Ectodermal cell (in vitro differentiated cells): ENCODE measurements at regions not wholly inside any gene's neighbourhood (a gene's known extent, or its start where the extent isn't known, plus 50 kb on each side); places are given as distances from the start of the nearest gene placed in this dataset.

ENCODE experiments used
- H3K27ac ChIP-seq: 2 replicates; pipeline ENCODE4 v1.7.0; 2013; ENCODE audit warnings: mild to moderate bottlenecking, low read depth, low read length; ENCODE audit not compliant: insufficient read depth, poor library complexity, severe bottlenecking
- H3K27me3 ChIP-seq: 2 replicates; pipeline ENCODE4 v1.7.0; 2013; ENCODE audit warnings: mild to moderate bottlenecking, low read length; ENCODE audit not compliant: insufficient read depth, control insufficient read depth, poor library complexity, severe bottlenecking
- H3K36me3 ChIP-seq: one replicate; pipeline ENCODE4 v1.7.0; 2013; ENCODE audit warnings: low read length; ENCODE audit not compliant: control insufficient read depth, insufficient read depth
- H3K4me1 ChIP-seq: one replicate; pipeline ENCODE4 v1.7.0; 2013; ENCODE audit warnings: low read length; ENCODE audit not compliant: control insufficient read depth, insufficient read depth
- H3K4me3 ChIP-seq: 2 replicates; pipeline ENCODE4 v1.7.0; 2013; ENCODE audit warnings: low read depth, low read length, control low read depth; ENCODE audit not compliant: insufficient read depth
- H3K9me3 ChIP-seq: 2 replicates; pipeline ENCODE4 v1.7.0; 2013; ENCODE audit warnings: mild to moderate bottlenecking, low read length, moderate library complexity; ENCODE audit not compliant: control insufficient read depth
- WGBS, 2 experiments: methylation state at CpG; one replicate each; pipeline ENCODE4 v1.1.7; 2013; ENCODE audit warnings: missing lambda C conversion rate in 2 of 2; 5-methylcytosine and 5-hydroxymethylcytosine counted together

- Histone ChIP-seq H3K9me3 (no peaks in the 10 kb centered on the region), H3K4me3 (no peak overlapping the region), H3K27me3 (no peaks in the 10 kb centered on the region), H3K4me1 (peaks cover 10% of the 10 kb centered on the region), H3K27ac (no peak overlapping the region), H3K36me3 (no peaks in the 10 kb centered on the region)
- WGBS, 2 experiments: 66 to 97% methylated on average over 2 to 3 of the region's 3 CpGs
Measured at GRCh38 chr1:87437663-87438295, 109.1 kb downstream of the LMO4 start.

DNA sequence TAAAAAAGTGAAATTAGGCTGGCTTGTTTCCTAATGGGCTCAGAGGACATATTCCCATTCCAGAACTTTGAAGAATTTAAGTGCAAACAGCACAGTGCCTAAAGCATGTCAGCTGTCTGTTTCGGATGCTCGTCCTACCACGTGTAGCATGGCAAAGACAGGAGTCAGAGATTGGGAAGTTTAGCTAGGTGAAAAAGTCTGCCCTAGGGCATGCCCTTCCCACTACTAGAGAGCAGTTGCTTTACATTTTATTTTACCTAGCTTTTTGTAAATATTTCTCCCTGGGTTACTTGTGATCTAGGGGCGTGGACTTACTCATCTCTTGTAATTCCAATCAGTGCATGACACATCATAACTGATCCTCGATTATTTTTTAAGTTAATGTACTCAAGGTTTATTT lies 111.1 kb downstream of the LMO4 start:
- 88 to 97% methylated on average over 4 to 5 of the region's 5 CpGs for WGBS, 2 experiments

DNA sequence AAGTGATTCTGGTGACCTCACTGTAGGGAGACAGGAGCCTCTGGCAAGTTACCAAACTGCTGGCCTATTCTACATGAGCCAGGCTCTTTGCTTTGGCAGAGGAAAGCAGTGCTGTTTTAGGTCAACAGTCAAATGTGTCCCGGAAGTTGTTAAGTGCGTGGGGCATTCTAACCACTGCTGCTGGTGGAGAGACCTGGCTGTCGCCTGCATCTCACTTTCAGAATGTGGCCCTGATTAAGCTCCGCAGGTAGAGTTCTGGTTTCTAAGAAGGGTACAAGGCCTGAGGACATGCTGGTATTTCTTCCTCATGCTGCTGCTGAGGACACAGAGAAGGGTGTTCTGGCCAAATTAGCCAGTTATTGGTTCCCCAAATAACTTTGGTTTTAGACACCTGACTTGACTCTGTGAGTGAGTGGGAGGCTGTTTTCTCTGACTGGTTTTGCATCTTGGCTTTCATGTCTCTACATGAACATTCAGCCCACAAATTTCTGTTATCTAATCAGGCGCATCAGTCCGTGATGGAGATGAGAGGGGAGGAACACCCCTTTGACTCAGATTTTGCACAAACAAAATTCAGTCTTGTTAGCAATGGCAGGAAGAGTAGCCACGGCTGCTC lies 120.8 kb downstream of the LMO4 start:
- 93 to 95% methylated on average over 7 of the region's 7 CpGs for WGBS, 2 experiments
- Histone ChIP-seq H3K4me3 (no peak overlapping the region), H3K4me1 (no peaks in the 10 kb centered on the region), H3K27ac (no peak overlapping the region), H3K27me3 (no peaks in the 10 kb centered on the region), H3K36me3 (no peaks in the 10 kb centered on the region), H3K9me3 (no peaks in the 10 kb centered on the region)

More for the DNA sequence above, 111.1 kb downstream of the LMO4 start:
- peaks cover 10% of the 10 kb centered on the region for H3K4me1 ChIP-seq
- no peaks in the 10 kb centered on the region for H3K36me3 ChIP-seq
- H3K27ac ChIP-seq: no peak overlapping the region
- H3K4me3 ChIP-seq: no peak overlapping the region
- no peaks in the 10 kb centered on the region for H3K9me3 ChIP-seq
- H3K27me3 ChIP-seq: no peaks in the 10 kb centered on the region

- Histone ChIP-seq H3K27ac (no peak overlapping the region), H3K4me1 (no peaks in the 10 kb centered on the region), H3K27me3 (no peaks in the 10 kb centered on the region), H3K9me3 (no peaks in the 10 kb centered on the region), H3K4me3 (no peak overlapping the region), H3K36me3 (no peaks in the 10 kb centered on the region)
- WGBS, 2 experiments: 95 to 99% methylated on average over 5 of the region's 5 CpGs
Measured at GRCh38 chr1:87450136-87450535, 121.5 kb downstream of the LMO4 start.

- WGBS, 2 experiments: 91% methylated on average over 8 of the region's 8 CpGs
- no peak overlapping the region for H3K4me3 ChIP-seq
- H3K27ac ChIP-seq: no peak overlapping the region
- no peaks in the 10 kb centered on the region for H3K9me3 ChIP-seq
- no peaks in the 10 kb centered on the region for H3K36me3 ChIP-seq
- no peaks in the 10 kb centered on the region for H3K4me1 ChIP-seq
- H3K27me3 ChIP-seq: no peaks in the 10 kb centered on the region
Measured at GRCh38 chr1:87450615-87451209, 122.0 kb downstream of the LMO4 start.

- no peaks in the 10 kb centered on the region for H3K9me3 ChIP-seq
- H3K27me3 ChIP-seq: no peaks in the 10 kb centered on the region
- WGBS, 2 experiments: 94 to 96% methylated on average over 5 of the region's 5 CpGs
- H3K4me1 ChIP-seq: no peaks in the 10 kb centered on the region
- no peak overlapping the region for H3K4me3 ChIP-seq
- no peaks in the 10 kb centered on the region for H3K36me3 ChIP-seq
- H3K27ac ChIP-seq: no peak overlapping the region
Measured at GRCh38 chr1:87451229-87451920, 122.7 kb downstream of the LMO4 start.

- H3K27me3 ChIP-seq: no peaks in the 10 kb centered on the region
- no peak overlapping the region for H3K4me3 ChIP-seq
- H3K27ac ChIP-seq: no peak overlapping the region
- no peaks in the 10 kb centered on the region for H3K36me3 ChIP-seq
- no peaks in the 10 kb centered on the region for H3K9me3 ChIP-seq
- H3K4me1 ChIP-seq: no peaks in the 10 kb centered on the region
Measured at GRCh38 chr1:87452648-87453047, 124.0 kb downstream of the LMO4 start.

- Histone ChIP-seq H3K27ac (no peak overlapping the region), H3K27me3 (no peaks in the 10 kb centered on the region), H3K4me3 (no peak overlapping the region), H3K36me3 (no peaks in the 10 kb centered on the region), H3K4me1 (no peaks in the 10 kb centered on the region), H3K9me3 (no peaks in the 10 kb centered on the region)
- WGBS, 2 experiments: 25% methylated on average over 1 of the region's 2 CpGs; no CpG with 5 or more reads in 1 of the 2 experiments
Measured at GRCh38 chr1:87457408-87457807, 128.7 kb downstream of the LMO4 start.

- no peak overlapping the region for H3K4me3 ChIP-seq
- H3K4me1 ChIP-seq: peaks cover 8% of the 10 kb centered on the region
- no peaks in the 10 kb centered on the region for H3K36me3 ChIP-seq
- WGBS, 2 experiments: 86 to 100% methylated on average over 1 of the region's 1 CpG
- no peak overlapping the region for H3K27ac ChIP-seq
- H3K9me3 ChIP-seq: no peaks in the 10 kb centered on the region
- H3K27me3 ChIP-seq: no peaks in the 10 kb centered on the region
Measured at GRCh38 chr1:87462894-87463293, 134.2 kb downstream of the LMO4 start.

DNA sequence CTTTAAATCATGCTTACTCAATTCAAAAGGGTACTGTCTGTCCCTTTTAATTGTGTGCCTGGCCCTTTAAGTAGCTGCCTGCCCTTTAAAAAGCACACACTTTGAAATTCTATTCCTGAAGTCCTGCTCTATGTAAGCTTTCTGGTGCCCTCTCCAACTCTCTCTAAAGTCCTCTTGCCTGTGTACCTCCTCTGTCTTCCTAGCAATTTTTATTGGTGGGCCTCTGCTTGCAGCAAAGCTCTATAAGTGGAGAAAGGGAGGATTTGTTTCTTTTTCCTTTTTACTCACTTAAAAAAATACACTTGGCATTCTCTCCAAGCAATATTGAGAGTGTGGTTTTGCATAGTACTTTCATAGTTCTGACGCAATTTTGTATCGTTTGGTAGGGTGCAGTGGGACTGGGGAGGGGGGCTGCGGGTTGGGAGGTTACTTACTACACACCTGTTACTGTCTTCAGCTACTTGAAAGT lies 135.4 kb downstream of the LMO4 start:
- Histone ChIP-seq H3K36me3 (no peaks in the 10 kb centered on the region), H3K27ac (no peak overlapping the region), H3K4me1 (peaks cover 8% of the 10 kb centered on the region), H3K27me3 (no peaks in the 10 kb centered on the region), H3K9me3 (no peaks in the 10 kb centered on the region), H3K4me3 (no peak overlapping the region)
- 55 to 83% methylated on average over 2 to 3 of the region's 3 CpGs for WGBS, 2 experiments
